B cell (primary cell): ENCODE measurements at regions not wholly inside any gene's neighbourhood (a gene's known extent, or its start where the extent isn't known, plus 50 kb on each side); places are given as distances from the start of the nearest gene placed in this dataset.

Experiments
- ATAC-seq: fragments of 200-7000 bp; cut with Tn5 transposase; one replicate; pipeline ENCODE4 v1.10.0; 2021; ENCODE audit warnings: low read depth, mild to moderate bottlenecking, moderate number of reproducible peaks, moderate library complexity
- CTCF ChIA-PET: fragments of 350-600 bp; sonication (Branson Sonifier 250); formaldehyde crosslinking; loops from one replicate; lab custom pipeline; 2021; ENCODE audit warnings: antibody characterized with exemption, inconsistent platforms; lab: Charles Lee
- POLR2A ChIA-PET: fragments of 350-600 bp; sonication (Branson Sonifier 250); formaldehyde crosslinking; loops from one replicate; lab custom pipeline; 2021; ENCODE audit warnings: antibody characterized with exemption; lab: Charles Lee
- DNase-seq: peaks from one replicate; pipeline ENCODE4 v3.0.0; 2013
- H2AFZ ChIP-seq: 2 replicates; pipeline ENCODE4 v1.6.1; 2012; ENCODE audit warnings: mild to moderate bottlenecking, low read depth, low read length; ENCODE audit not compliant: insufficient read depth, poor library complexity, severe bottlenecking
- H3K27ac ChIP-seq, 2 donors: 1 replicate in 1 of 2; 2 replicates in 1 of 2; pipeline ENCODE4 v1.5.1; 2012 to 2013; ENCODE audit warnings: low read length in 2 of 2, mild to moderate bottlenecking in 2 of 2, moderate library complexity in 1 of 2
- H3K27me3 ChIP-seq, 4 experiments: fragments of 200-600 bp in 1 of 4; sonication (generic) in 1 of 4; replicated peaks in 1 of 4; 1 replicate in 2 of 4; 2 replicates in 2 of 4; pipeline versions ENCODE4 v1.6.1 to v1.7.0; 2013 to 2016; ENCODE audit warnings: low read length in 3 of 4, mild to moderate bottlenecking in 2 of 4, mixed read lengths in 1 of 4, moderate library complexity in 1 of 4; ENCODE audit not compliant: insufficient read depth in 4 of 4, control insufficient read depth in 3 of 4; ENCODE audit errors: control extremely low read depth in 1 of 4
- H3K36me3 ChIP-seq, 2 experiments: replicated peaks in 1 of 2; 1 replicate in 1 of 2; 2 replicates in 1 of 2; pipeline versions ENCODE4 v1.6.1 to v1.7.1; 2013; ENCODE audit warnings: low read length in 1 of 2; ENCODE audit not compliant: insufficient read depth in 2 of 2, control insufficient read depth in 1 of 2; ENCODE audit errors: control extremely low read depth in 1 of 2, extremely low read depth in 1 of 2
- H3K4me1 ChIP-seq, 2 donors: fragments of 200-600 bp in 1 of 2; sonication (generic) in 1 of 2; 1 replicate in 1 of 2; 2 replicates in 1 of 2; pipeline versions ENCODE4 v1.5.1 to v1.6.1; 2013 to 2017; ENCODE audit warnings: low read length in 2 of 2; ENCODE audit not compliant: control insufficient read depth in 2 of 2, insufficient read depth in 2 of 2
- H3K4me2 ChIP-seq: replicated peaks from 2 replicates; pipeline ENCODE3; 2012; ENCODE audit warnings: mild to moderate bottlenecking, low read depth, low read length; ENCODE audit not compliant: poor library complexity, severe bottlenecking
- H3K4me3 ChIP-seq, 5 experiments: fragments of 200-600 bp in 1 of 5; sonication (generic) in 1 of 5; 1 replicate in 3 of 5; 2 replicates in 2 of 5; pipeline versions ENCODE4 v1.5.1 to v1.7.0; 2011 to 2016; ENCODE audit warnings: low read length in 4 of 5, mild to moderate bottlenecking in 4 of 5, low read depth in 2 of 5, control low read depth in 1 of 5, moderate library complexity in 1 of 5; ENCODE audit not compliant: insufficient read depth in 1 of 5; ENCODE audit errors: control extremely low read depth in 1 of 5, extremely low read depth in 1 of 5
- H3K79me2 ChIP-seq: fragments of 200-600 bp; sonication (generic); one replicate; pipeline ENCODE4 v1.6.0; 2016; ENCODE audit warnings: low read length; ENCODE audit not compliant: control insufficient read depth, insufficient read depth
- H3K9ac ChIP-seq: fragments of 200-600 bp; sonication (generic); 2 replicates; pipeline ENCODE4 v1.6.1; 2017; ENCODE audit warnings: mild to moderate bottlenecking, low read length, moderate library complexity
- H3K9me3 ChIP-seq, 3 donors: one replicate each; pipeline versions ENCODE4 v1.6.1 to v1.7.1; 2013; ENCODE audit warnings: low read length in 2 of 3; ENCODE audit not compliant: control insufficient read depth in 2 of 3, insufficient read depth in 1 of 3; ENCODE audit errors: control extremely low read depth in 1 of 3
- H4K20me1 ChIP-seq: 2 replicates; pipeline ENCODE4 v1.6.0; 2012; ENCODE audit warnings: mild to moderate bottlenecking, low read length; ENCODE audit not compliant: insufficient read depth, control insufficient read depth, poor library complexity, severe bottlenecking
- H3K27ac Mint-ChIP-seq: one replicate; pipeline ENCODE4 v1.8.0; 2021; ENCODE audit warnings: mixed read lengths
- H3K27me3 Mint-ChIP-seq: one replicate; pipeline ENCODE4 v1.8.0; 2021; ENCODE audit warnings: mixed read lengths
- H3K4me1 Mint-ChIP-seq: one replicate; pipeline ENCODE4 v1.8.0; 2021; ENCODE audit warnings: mixed read lengths
- H3K4me3 Mint-ChIP-seq: one replicate; pipeline ENCODE4 v1.8.0; 2021; ENCODE audit warnings: mixed read lengths
- H3K9me3 Mint-ChIP-seq: one replicate; pipeline ENCODE4 v1.8.0; 2022; ENCODE audit warnings: mixed read lengths; ENCODE audit not compliant: insufficient read depth
- CTCF ChIP-seq: fragments of 200-600 bp; IDR thresholded peaks from one replicate; pipeline ENCODE4 v1.8.0; 2022; ENCODE audit warnings: antibody characterized with exemption, mild to moderate bottlenecking
- EZH2 ChIP-seq: IDR thresholded peaks from 2 replicates; pipeline ENCODE4 v1.6.1; 2012; ENCODE audit warnings: borderline replicate concordance, low read depth, mild to moderate bottlenecking, moderate library complexity, low read length; ENCODE audit not compliant: insufficient read depth, poor library complexity, severe bottlenecking
- WGBS: methylation state at CpG from one replicate; pipeline ENCODE4 v1.1.5; 2013; ENCODE audit warnings: missing lambda C conversion rate; ENCODE audit not compliant: insufficient coverage; 5-methylcytosine and 5-hydroxymethylcytosine counted together
- intact Hi-C: fragments of 100-400 bp; cut with micrococcal nuclease; formaldehyde crosslinking; loops from one replicate; pipeline ENCODE4 v1.10.0; 2022

GRCh38 chr21:31609081-31609480 is 50.4 kb upstream of the SOD1 start:
- intact Hi-C loops, result no loop called here
- H3K27me3 Mint-ChIP-seq, result peaks cover 36% of the 10 kb centered on the region
- no peaks in the 10 kb centered on the region for H4K20me1 ChIP-seq
- WGBS, result 100% methylated on average over 2 of the region's 4 CpGs
- ATAC-seq (no peak), DNase-seq (no peak)
- H3K27ac Mint-ChIP-seq, result no peak overlapping the region
- peaks cover 3% of the 10 kb centered on the region for H3K4me1 Mint-ChIP-seq
- H3K4me3 Mint-ChIP-seq, result no peak overlapping the region
- TF ChIP-seq CTCF (no peak), EZH2 (no peak)
- no peak overlapping the region for H3K4me2 ChIP-seq
- no peaks in the 10 kb centered on the region for H3K79me2 ChIP-seq
- no peak overlapping the region for H3K27ac ChIP-seq
- peaks cover 3% of the 10 kb centered on the region in 2 donors for H3K4me1 ChIP-seq
- peaks cover 0 to 16% (median 5%) of the 10 kb centered on the region in 4 experiments for H3K27me3 ChIP-seq
- peaks cover 0 to 13% (median 0%) of the 10 kb centered on the region in 3 donors for H3K9me3 ChIP-seq
- no peak overlapping the region for H3K9ac ChIP-seq
- H3K9me3 Mint-ChIP-seq, result peaks cover 10% of the 10 kb centered on the region
- H3K4me3 ChIP-seq, result no peak overlapping the region
- no peaks in the 10 kb centered on the region for H3K36me3 ChIP-seq
- ChIA-PET POLR2A (no interaction called here), CTCF (no interaction called here)
- H2AFZ ChIP-seq, result no peak overlapping the region

- Mint-ChIP-seq H3K9me3 (peaks cover 10% of the 10 kb centered on the region), H3K27ac (no peak overlapping the region), H3K27me3 (peaks cover 29% of the 10 kb centered on the region), H3K4me1 (peaks cover 3% of the 10 kb centered on the region), H3K4me3 (no peak overlapping the region)
- no peaks in the 10 kb centered on the region for H3K79me2 ChIP-seq
- H3K27me3 ChIP-seq, result peaks cover 0 to 13% (median 2%) of the 10 kb centered on the region in 4 experiments
- DNase-seq (no peak), ATAC-seq (no peak)
- TF ChIP-seq CTCF, result no peak
- H3K4me1 ChIP-seq, result peaks cover 3% of the 10 kb centered on the region in 2 donors
- no peak overlapping the region for H2AFZ ChIP-seq
- WGBS, result 95% methylated on average over 3 of the region's 4 CpGs
- ChIA-PET POLR2A (no interaction called here), CTCF (no interaction called here)
- H3K4me2 ChIP-seq, result no peak overlapping the region
- H3K27ac ChIP-seq, result no peak overlapping the region
- intact Hi-C loops, result no loop called here
- H3K4me3 ChIP-seq, result no peak overlapping the region
- no peak overlapping the region for H3K9ac ChIP-seq
- H3K36me3 ChIP-seq, result no peaks in the 10 kb centered on the region
- H3K9me3 ChIP-seq, result peaks cover 0 to 13% (median 0%) of the 10 kb centered on the region in 3 donors
- no peaks in the 10 kb centered on the region for H4K20me1 ChIP-seq
These were observed 51.7 kb upstream of the SOD1 start for GRCh38 chr21:31607791-31608190.
